ENCODE measurements at regions not wholly inside any gene's neighbourhood (a gene's known extent, or its start where the extent isn't known, plus 50 kb on each side); places are given as distances from the start of the nearest gene placed in this dataset.

- DNase-seq (ENCODE audit: low read depth in 2 of 2): peak in 1 of 2 donors; percentile 4
These were observed 768.8 kb upstream of the SLC35B3 start for GRCh38 chr6:9204171-9204570.

GRCh38 chr6:9200712-9201111 is 765.4 kb upstream of the SLC35B3 start:
- DNase-seq (ENCODE audit: low read depth in 2 of 2): no peak

- DNase-seq (ENCODE audit: low read depth in 2 of 2): no peak
These were observed 762.4 kb upstream of the SLC35B3 start for GRCh38 chr6:9197726-9198125.

GRCh38 chr6:9195322-9195721 is 760.0 kb upstream of the SLC35B3 start:
- no peak for DNase-seq (ENCODE audit: low read depth in 2 of 2)

- no peak for DNase-seq (ENCODE audit: low read depth in 2 of 2)
These were observed 757.1 kb upstream of the SLC35B3 start for GRCh38 chr6:9192405-9192909.

- no peak for DNase-seq (ENCODE audit: low read depth in 2 of 2)
These were observed 750.8 kb upstream of the SLC35B3 start for GRCh38 chr6:9186148-9186547.

- no peak for DNase-seq (ENCODE audit: low read depth in 2 of 2)
These were observed 742.7 kb upstream of the SLC35B3 start for GRCh38 chr6:9178071-9178470.

- no peak for DNase-seq (ENCODE audit: low read depth in 2 of 2)
These were observed 737.9 kb upstream of the SLC35B3 start for GRCh38 chr6:9173229-9173628.

- no peak for DNase-seq (ENCODE audit: low read depth in 2 of 2)
These were observed 736.8 kb upstream of the SLC35B3 start for GRCh38 chr6:9172096-9172495.

- DNase-seq (ENCODE audit: low read depth in 2 of 2): no peak
These were observed 733.3 kb upstream of the SLC35B3 start for GRCh38 chr6:9168669-9169068.

- no peak for DNase-seq (ENCODE audit: low read depth in 2 of 2)
These were observed 726.4 kb upstream of the SLC35B3 start for GRCh38 chr6:9161731-9162130.

- no peak for DNase-seq (ENCODE audit: low read depth in 2 of 2)
These were observed 723.7 kb upstream of the SLC35B3 start for GRCh38 chr6:9159051-9159450.

GRCh38 chr6:9155836-9156235 is 720.5 kb upstream of the SLC35B3 start:
- no peak for DNase-seq (ENCODE audit: low read depth in 2 of 2)

GRCh38 chr6:9143140-9143539 is 707.8 kb upstream of the SLC35B3 start:
- no peak for DNase-seq (ENCODE audit: low read depth in 2 of 2)

GRCh38 chr6:9140951-9141460 is 705.7 kb upstream of the SLC35B3 start:
- DNase-seq (ENCODE audit: low read depth in 2 of 2): no peak

GRCh38 chr6:9140172-9140571 is 704.8 kb upstream of the SLC35B3 start:
- no peak for DNase-seq (ENCODE audit: low read depth in 2 of 2)

GRCh38 chr6:9139746-9140145 is 704.4 kb upstream of the SLC35B3 start:
- no peak for DNase-seq (ENCODE audit: low read depth in 2 of 2)

- no peak for DNase-seq (ENCODE audit: low read depth in 2 of 2)
These were observed 703.6 kb upstream of the SLC35B3 start for GRCh38 chr6:9138936-9139335.

GRCh38 chr6:9136141-9136822 is 700.9 kb upstream of the SLC35B3 start:
- DNase-seq (ENCODE audit: low read depth in 2 of 2): no peak

GRCh38 chr6:9131616-9132015 is 696.3 kb upstream of the SLC35B3 start:
- no peak for DNase-seq (ENCODE audit: low read depth in 2 of 2)

GRCh38 chr6:9131201-9131600 is 695.9 kb upstream of the SLC35B3 start:
- no peak for DNase-seq (ENCODE audit: low read depth in 2 of 2)

GRCh38 chr6:9128970-9129369 is 693.6 kb upstream of the SLC35B3 start:
- DNase-seq (ENCODE audit: low read depth in 2 of 2): no peak

GRCh38 chr6:9126878-9127560 is 691.7 kb upstream of the SLC35B3 start:
- DNase-seq (ENCODE audit: low read depth in 2 of 2): no peak

All from dermis microvascular lymphatic vessel endothelial cell (primary cell).